ENCODE measurements at regions not wholly inside any gene's neighbourhood (a gene's known extent, or its start where the extent isn't known, plus 50 kb on each side); places are given as distances from the start of the nearest gene placed in this dataset.
"Not testable (repeated sequence)": the region's sequence is repeated elsewhere in the genome, so short reads cannot be mapped to it uniquely, and the experiment has no call there.

- no peak overlapping the region for H3K4me3 ChIP-seq (ENCODE audit: low read length)
- H3K36me3 ChIP-seq (ENCODE audit: control insufficient read depth, insufficient read depth, low read length), result no peaks in the 10 kb centered on the region
- DNase-seq, result no peak
- no peaks in the 10 kb centered on the region for H3K27me3 ChIP-seq (ENCODE audit: control insufficient read depth, insufficient read depth, low read length)
- H3K9me3 ChIP-seq (replicated peaks; ENCODE audit: control insufficient read depth, low read depth, low read length), result peaks cover 5% of the 10 kb centered on the region
- no peaks in the 10 kb centered on the region for H3K4me1 ChIP-seq (ENCODE audit: control insufficient read depth, insufficient read depth, low read length)
- H3K27ac ChIP-seq (ENCODE audit: low read length), result no peak overlapping the region
- 90% methylated on average over 2 of the region's 2 CpGs for WGBS (ENCODE audit: insufficient coverage)
Measured at GRCh38 chr10:3662775-3663174, 122.2 kb downstream of the KLF6 start.

- no peak overlapping the region for H3K4me3 ChIP-seq (ENCODE audit: low read length)
- H3K36me3 ChIP-seq (ENCODE audit: control insufficient read depth, insufficient read depth, low read length), result no peaks in the 10 kb centered on the region
- no peak overlapping the region for H3K27ac ChIP-seq (ENCODE audit: low read length)
- peaks cover 5% of the 10 kb centered on the region for H3K9me3 ChIP-seq (replicated peaks; ENCODE audit: control insufficient read depth, low read depth, low read length)
- WGBS (ENCODE audit: insufficient coverage), result no CpG with 5 or more reads among the region's 3 CpGs
- no peaks in the 10 kb centered on the region for H3K27me3 ChIP-seq (ENCODE audit: control insufficient read depth, insufficient read depth, low read length)
- no peaks in the 10 kb centered on the region for H3K4me1 ChIP-seq (ENCODE audit: control insufficient read depth, insufficient read depth, low read length)
- DNase-seq, result no peak
Measured at GRCh38 chr10:3661271-3661670, 123.7 kb downstream of the KLF6 start.

GRCh38 chr10:3660753-3661152, 124.3 kb downstream of the KLF6 start:
- WGBS (ENCODE audit: insufficient coverage), result 94% methylated on average over 6 of the region's 7 CpGs
- Histone ChIP-seq H3K9me3 (replicated peaks; ENCODE audit: control insufficient read depth, low read depth, low read length) (peaks cover 5% of the 10 kb centered on the region), H3K4me1 (ENCODE audit: control insufficient read depth, insufficient read depth, low read length) (no peaks in the 10 kb centered on the region), H3K27ac (ENCODE audit: low read length) (no peak overlapping the region), H3K36me3 (ENCODE audit: control insufficient read depth, insufficient read depth, low read length) (no peaks in the 10 kb centered on the region), H3K27me3 (ENCODE audit: control insufficient read depth, insufficient read depth, low read length) (no peaks in the 10 kb centered on the region), H3K4me3 (ENCODE audit: low read length) (no peak overlapping the region)
- no peak for DNase-seq

- Histone ChIP-seq H3K36me3 (ENCODE audit: control insufficient read depth, insufficient read depth, low read length) (no peaks in the 10 kb centered on the region), H3K9me3 (replicated peaks; ENCODE audit: control insufficient read depth, low read depth, low read length) (peaks cover 5% of the 10 kb centered on the region), H3K27ac (ENCODE audit: low read length) (no peak overlapping the region), H3K27me3 (ENCODE audit: control insufficient read depth, insufficient read depth, low read length) (no peaks in the 10 kb centered on the region), H3K4me1 (ENCODE audit: control insufficient read depth, insufficient read depth, low read length) (peaks cover 2% of the 10 kb centered on the region), H3K4me3 (ENCODE audit: low read length) (no peak overlapping the region)
- WGBS (ENCODE audit: insufficient coverage), result 82% methylated on average over 8 of the region's 13 CpGs
- no peak for DNase-seq
Measured at GRCh38 chr10:3659203-3659917, 125.6 kb downstream of the KLF6 start.

- H3K27me3 ChIP-seq (ENCODE audit: control insufficient read depth, insufficient read depth, low read length), result no peaks in the 10 kb centered on the region
- no peak overlapping the region for H3K4me3 ChIP-seq (ENCODE audit: low read length)
- no peak for DNase-seq
- H3K36me3 ChIP-seq (ENCODE audit: control insufficient read depth, insufficient read depth, low read length), result no peaks in the 10 kb centered on the region
- 82% methylated on average over 1 of the region's 4 CpGs for WGBS (ENCODE audit: insufficient coverage)
- peaks cover 3% of the 10 kb centered on the region for H3K4me1 ChIP-seq (ENCODE audit: control insufficient read depth, insufficient read depth, low read length)
- no peak overlapping the region for H3K27ac ChIP-seq (ENCODE audit: low read length)
- peaks cover 5% of the 10 kb centered on the region for H3K9me3 ChIP-seq (replicated peaks; ENCODE audit: control insufficient read depth, low read depth, low read length)
Measured at GRCh38 chr10:3658766-3659165, 126.2 kb downstream of the KLF6 start.

- peaks cover 3% of the 10 kb centered on the region for H3K9me3 ChIP-seq (replicated peaks; ENCODE audit: control insufficient read depth, low read depth, low read length)
- peaks cover 6% of the 10 kb centered on the region for H3K4me1 ChIP-seq (ENCODE audit: control insufficient read depth, insufficient read depth, low read length)
- no peaks in the 10 kb centered on the region for H3K27me3 ChIP-seq (ENCODE audit: control insufficient read depth, insufficient read depth, low read length)
- H3K4me3 ChIP-seq (ENCODE audit: low read length), result no peak overlapping the region
- H3K27ac ChIP-seq (ENCODE audit: low read length), result no peak overlapping the region
- no peaks in the 10 kb centered on the region for H3K36me3 ChIP-seq (ENCODE audit: control insufficient read depth, insufficient read depth, low read length)
- DNase-seq, result no peak
- 50% methylated on average over 1 of the region's 3 CpGs for WGBS (ENCODE audit: insufficient coverage)
Measured at GRCh38 chr10:3656214-3656613, 128.8 kb downstream of the KLF6 start.

- peak; percentile 43 for DNase-seq
- no peaks in the 10 kb centered on the region for H3K36me3 ChIP-seq (ENCODE audit: control insufficient read depth, insufficient read depth, low read length)
- H3K4me3 ChIP-seq (ENCODE audit: low read length), result no peak overlapping the region
- WGBS (ENCODE audit: insufficient coverage), result 65% methylated on average over 7 of the region's 7 CpGs
- no peak overlapping the region for H3K27ac ChIP-seq (ENCODE audit: low read length)
- H3K4me1 ChIP-seq (ENCODE audit: control insufficient read depth, insufficient read depth, low read length), result peaks cover 6% of the 10 kb centered on the region
- no peaks in the 10 kb centered on the region for H3K9me3 ChIP-seq (replicated peaks; ENCODE audit: control insufficient read depth, low read depth, low read length)
- H3K27me3 ChIP-seq (ENCODE audit: control insufficient read depth, insufficient read depth, low read length), result no peaks in the 10 kb centered on the region
Measured at GRCh38 chr10:3655528-3655927, 129.5 kb downstream of the KLF6 start.

GRCh38 chr10:3654980-3655379, 130.0 kb downstream of the KLF6 start:
- Histone ChIP-seq H3K4me1 (ENCODE audit: control insufficient read depth, insufficient read depth, low read length) (peaks cover 6% of the 10 kb centered on the region), H3K27me3 (ENCODE audit: control insufficient read depth, insufficient read depth, low read length) (no peaks in the 10 kb centered on the region), H3K27ac (ENCODE audit: low read length) (no peak overlapping the region), H3K4me3 (ENCODE audit: low read length) (no peak overlapping the region), H3K9me3 (replicated peaks; ENCODE audit: control insufficient read depth, low read depth, low read length) (no peaks in the 10 kb centered on the region), H3K36me3 (ENCODE audit: control insufficient read depth, insufficient read depth, low read length) (no peaks in the 10 kb centered on the region)
- WGBS (ENCODE audit: insufficient coverage), result no CpG with 5 or more reads among the region's 1 CpG
- no peak for DNase-seq

- no peak overlapping the region for H3K4me3 ChIP-seq (ENCODE audit: low read length)
Measured at GRCh38 chr10:3654496-3654895, 130.5 kb downstream of the KLF6 start.

GRCh38 chr10:3653303-3653702, 131.7 kb downstream of the KLF6 start:
- H3K27ac ChIP-seq (ENCODE audit: low read length), result peak overlapping the region; percentile 50
- peak overlapping the region; percentile 21 for H3K4me3 ChIP-seq (ENCODE audit: low read length)
- H3K36me3 ChIP-seq (ENCODE audit: control insufficient read depth, insufficient read depth, low read length); H3K9me3 ChIP-seq (replicated peaks; ENCODE audit: control insufficient read depth, low read depth, low read length); H3K4me1 ChIP-seq (ENCODE audit: control insufficient read depth, insufficient read depth, low read length); DNase-seq; H3K27me3 ChIP-seq (ENCODE audit: control insufficient read depth, insufficient read depth, low read length): not testable (repeated sequence)
- no CpG with 5 or more reads among the region's 2 CpGs for WGBS (ENCODE audit: insufficient coverage)

More at GRCh38 chr10:3654496-3654895, 130.5 kb downstream of the KLF6 start:
- DNase-seq, result no peak
- H3K36me3 ChIP-seq (ENCODE audit: control insufficient read depth, insufficient read depth, low read length), result no peaks in the 10 kb centered on the region
- H3K27me3 ChIP-seq (ENCODE audit: control insufficient read depth, insufficient read depth, low read length), result no peaks in the 10 kb centered on the region
- peaks cover 6% of the 10 kb centered on the region for H3K4me1 ChIP-seq (ENCODE audit: control insufficient read depth, insufficient read depth, low read length)
- WGBS (ENCODE audit: insufficient coverage), result 48% methylated on average over 2 of the region's 2 CpGs
- H3K9me3 ChIP-seq (replicated peaks; ENCODE audit: control insufficient read depth, low read depth, low read length), result no peaks in the 10 kb centered on the region
- H3K27ac ChIP-seq (ENCODE audit: low read length), result no peak overlapping the region

- 40% methylated on average over 9 of the region's 13 CpGs for WGBS (ENCODE audit: insufficient coverage)
- Histone ChIP-seq H3K27me3 (ENCODE audit: control insufficient read depth, insufficient read depth, low read length) (no peaks in the 10 kb centered on the region), H3K4me1 (ENCODE audit: control insufficient read depth, insufficient read depth, low read length) (peaks cover 6% of the 10 kb centered on the region), H3K4me3 (ENCODE audit: low read length) (peak overlapping the region; percentile 21), H3K36me3 (ENCODE audit: control insufficient read depth, insufficient read depth, low read length) (no peaks in the 10 kb centered on the region), H3K9me3 (replicated peaks; ENCODE audit: control insufficient read depth, low read depth, low read length) (no peaks in the 10 kb centered on the region), H3K27ac (ENCODE audit: low read length) (peak overlapping the region; percentile 50)
- peak; percentile 70 for DNase-seq
Measured at GRCh38 chr10:3652886-3653285, 132.1 kb downstream of the KLF6 start.
